A549 (cell line): ENCODE measurements at regions not wholly inside any gene's neighbourhood (a gene's known extent, or its start where the extent isn't known, plus 50 kb on each side); places are given as distances from the start of the nearest gene placed in this dataset.

Experiments
- ATAC-seq, 2 experiments: fragments of 200-7000 bp in 1 of 2; fragments of >200 bp in 1 of 2; cut with Nextera tagmentation in 1 of 2; cut with Tn5 transposase in 1 of 2; 3 replicates each; pipeline versions ENCODE4 v1.8.0 to v1.9.1; 2018 to 2020; ENCODE audit warnings: mild to moderate bottlenecking in 1 of 2, moderate library complexity in 1 of 2
- CTCF ChIA-PET: fragments of 300-600 bp; sonication (Branson Sonifier 250); formaldehyde crosslinking; extraction: SDS; loops from one replicate; lab custom pipeline; 2021; ENCODE audit warnings: antibody characterized with exemption, inconsistent platforms; lab: Yijun Ruan, JAX
- POLR2A ChIA-PET: fragments of 350-600 bp; formaldehyde crosslinking; extraction: SDS; loops from one replicate; lab custom pipeline; 2021; ENCODE audit warnings: antibody characterized with exemption, inconsistent platforms; lab: Yijun Ruan, JAX
- DNase-seq, 2 experiments: peaks; one replicate each; pipeline versions ENCODE4 v3.0.0 to v3.0.0-alpha.2; 2011 to 2016; ENCODE audit warnings: low read depth in 1 of 2, low spot score in 1 of 2
- FAIRE-seq: peaks from 2 replicates; lab custom pipeline; 2011; peaks lifted over from hg19 to GRCh38; lab: Jason Lieb, UNC
- H3K27ac ChIP-seq, 2 experiments: fragments of >200 bp; sonication (Bioruptor Twin); formaldehyde crosslinking; 3 replicates each; pipeline ENCODE4 v1.5.1; 2016 to 2017
- H3K4me1 ChIP-seq: fragments of >200 bp; sonication (Bioruptor Twin); formaldehyde crosslinking; 3 replicates; pipeline ENCODE4 v1.6.1; 2016
- H3K4me2 ChIP-seq: fragments of >200 bp; sonication (Bioruptor Twin); formaldehyde crosslinking; 3 replicates; pipeline ENCODE4 v1.6.1; 2016
- H3K4me3 ChIP-seq: fragments of >200 bp; sonication (Bioruptor Twin); formaldehyde crosslinking; 3 replicates; pipeline ENCODE4 v1.5.1; 2016
- H3K9me3 ChIP-seq: fragments of >200 bp; sonication (Bioruptor Twin); formaldehyde crosslinking; 3 replicates; pipeline ENCODE4 v1.6.1; 2016
- BCL3 ChIP-seq: fragments of >200 bp; sonication (Bioruptor Twin); formaldehyde crosslinking; IDR thresholded peaks from 3 replicates; pipeline ENCODE4 v1.6.1; 2016
- BHLHE40 ChIP-seq: IDR thresholded peaks from 2 replicates; pipeline ENCODE4 v1.6.1; 2012; ENCODE audit warnings: low read depth, low read length, inconsistent platforms
- CHD2 ChIP-seq: fragments of 150-350 bp; IDR thresholded peaks from 2 replicates; pipeline ENCODE4 v1.6.1; 2014; ENCODE audit warnings: low read length; ENCODE audit not compliant: partially characterized antibody
- CTCF ChIP-seq: fragments of >200 bp; sonication (Bioruptor Twin); formaldehyde crosslinking; IDR thresholded peaks from 3 replicates; pipeline ENCODE4 v1.5.1; 2016
- E2F6 ChIP-seq: IDR thresholded peaks from 2 replicates; pipeline ENCODE4 v1.6.1; 2012; ENCODE audit warnings: low read depth, borderline replicate concordance
- EHMT2 ChIP-seq: fragments of 200-600 bp; sonication (generic); IDR thresholded peaks from 2 replicates; pipeline ENCODE4 v1.6.1; 2016; ENCODE audit warnings: antibody characterized with exemption, low read depth, mild to moderate bottlenecking, moderate library complexity
- FOSL2 ChIP-seq, 2 experiments: fragments of 450-650 bp in 1 of 2; fragments of >200 bp in 1 of 2; sonication (Bioruptor Twin) in 1 of 2; formaldehyde crosslinking; IDR thresholded peaks; 2 replicates each; pipeline versions ENCODE4 v1.5.0 to v1.6.1; 2016 to 2020; ENCODE audit warnings: mild to moderate bottlenecking in 1 of 2, moderate library complexity in 1 of 2
- FOXS1 ChIP-seq: fragments of 250-450 bp; sonication (Bioruptor Pico); IDR thresholded peaks from 2 replicates; pipeline ENCODE4 v1.5.0; 2020; ENCODE audit warnings: mild to moderate bottlenecking, moderate library complexity
- HMGXB4 ChIP-seq: fragments of 250-450 bp; sonication (Bioruptor Pico); IDR thresholded peaks from 2 replicates; pipeline ENCODE4 v1.5.0; 2021; ENCODE audit warnings: mild to moderate bottlenecking, moderate library complexity, borderline replicate concordance
- HOXB5 ChIP-seq: fragments of 250-450 bp; sonication (Bioruptor Pico); IDR thresholded peaks from 2 replicates; pipeline ENCODE4 v1.5.0; 2020; ENCODE audit warnings: mild to moderate bottlenecking, moderate library complexity
- JUN ChIP-seq, 2 experiments: fragments of >200 bp; sonication (Bioruptor Twin); formaldehyde crosslinking; IDR thresholded peaks; 2 replicates in 1 of 2; 3 replicates in 1 of 2; pipeline ENCODE4 v1.6.1; 2016 to 2017
- JUNB ChIP-seq: fragments of >200 bp; sonication (Bioruptor Twin); formaldehyde crosslinking; IDR thresholded peaks from 2 replicates; pipeline ENCODE4 v1.6.1; 2016
- MAFK ChIP-seq: fragments of 450-650 bp; IDR thresholded peaks from 2 replicates; pipeline ENCODE4 v1.6.1; 2014; ENCODE audit not compliant: partially characterized antibody
- NFE2L2 ChIP-seq: fragments of 150-350 bp; conservative IDR thresholded peaks from 2 replicates; pipeline ENCODE4 v1.6.1; 2014; ENCODE audit warnings: low read length
- NR3C1 ChIP-seq: fragments of >200 bp; sonication (Bioruptor Twin); formaldehyde crosslinking; IDR thresholded peaks from 3 replicates; pipeline ENCODE4 v1.6.1; 2017
- PHF8 ChIP-seq: fragments of 200-600 bp; sonication (generic); IDR thresholded peaks from 2 replicates; pipeline ENCODE4 v1.6.1; 2016; ENCODE audit warnings: low read depth, mild to moderate bottlenecking, antibody characterized with exemption, moderate library complexity, borderline replicate concordance
- POLR2A ChIP-seq: IDR thresholded peaks from 2 replicates; pipeline ENCODE4 v1.6.1; 2012; ENCODE audit warnings: mild to moderate bottlenecking, low read length
- SREBF2 ChIP-seq: fragments of 450-650 bp; IDR thresholded peaks from 2 replicates; pipeline ENCODE4 v1.6.1; 2014; ENCODE audit warnings: mild to moderate bottlenecking, moderate library complexity
- USF2 ChIP-seq: fragments of 450-650 bp; IDR thresholded peaks from 2 replicates; pipeline ENCODE4 v1.6.1; 2014; ENCODE audit warnings: antibody characterized with exemption
- ZC3H11A ChIP-seq: fragments of 450-650 bp; IDR thresholded peaks from 2 replicates; pipeline ENCODE4 v1.6.1; 2014; ENCODE audit warnings: antibody characterized with exemption, mild to moderate bottlenecking
- ZSCAN20 ChIP-seq: fragments of 250-450 bp; sonication (Bioruptor Pico); IDR thresholded peaks from 2 replicates; pipeline ENCODE4 v1.8.0; 2022; ENCODE audit warnings: mild to moderate bottlenecking, moderate library complexity
- WGBS: methylation state at CpG from one replicate; pipeline ENCODE4 v1.1.6; 2017; ENCODE audit errors: missing lambda C conversion rate; 5-methylcytosine and 5-hydroxymethylcytosine counted together

- POLR2A ChIA-PET: no interaction called here
- ATAC-seq: no peak
- Histone ChIP-seq H3K4me3 (no peak overlapping the region), H3K4me1 (no peaks in the 10 kb centered on the region), H3K4me2 (no peak overlapping the region), H3K9me3 (no peaks in the 10 kb centered on the region)
- CTCF ChIA-PET: no interaction called here
- FAIRE-seq: no peak
- DNase-seq: no peak
- no peak for TF ChIP-seq BCL3
- no peak for TF ChIP-seq ZC3H11A
- no peak for TF ChIP-seq ZSCAN20 (CRISPR knock-in tag)
- TF ChIP-seq USF2: no peak
- no peak for TF ChIP-seq JUNB
- no peak for TF ChIP-seq SREBF2
- no peak for TF ChIP-seq NFE2L2
- TF ChIP-seq HMGXB4: no peak
- no peak for TF ChIP-seq BHLHE40
- TF ChIP-seq NR3C1: no peak
- TF ChIP-seq CTCF: no peak
- TF ChIP-seq PHF8: no peak
- TF ChIP-seq POLR2A: no peak
- no peak for TF ChIP-seq E2F6
- TF ChIP-seq MAFK: no peak
- TF ChIP-seq CHD2: no peak
- TF ChIP-seq HOXB5 (CRISPR knock-in tag): no peak
- no peak for TF ChIP-seq JUN (IDR thresholded peaks at IDR 0.05)
- TF ChIP-seq FOXS1 (CRISPR knock-in tag): no peak
- TF ChIP-seq EHMT2: no peak
- TF ChIP-seq, all 56 proteins: peak for 0
- no peak overlapping the region for H3K27ac ChIP-seq
- WGBS: 27% methylated on average over 2 of the region's 2 CpGs
Observed at GRCh38 chr4:82140422-82140821, 233.4 kb downstream of the HNRNPD start.

GRCh38 chr4:82139287-82139686 is 234.5 kb downstream of the HNRNPD start:
- no peak for ATAC-seq

More at GRCh38 chr4:82139287-82139686, 234.5 kb downstream of the HNRNPD start:
- 31% methylated on average over 3 of the region's 3 CpGs for WGBS
- CTCF ChIA-PET: no interaction called here
- TF ChIP-seq MAFK (peak; percentile 86), FOSL2 (IDR thresholded peaks at IDR 0.05) (no peak), FOSL2 (CRISPR knock-in tag; IDR thresholded peaks at IDR 0.05) (no peak)
- no peak overlapping the region for H3K4me3 ChIP-seq
- FAIRE-seq (no peak), DNase-seq (no peak)
- H3K4me2 ChIP-seq: no peak overlapping the region
- no peaks in the 10 kb centered on the region for H3K4me1 ChIP-seq
- POLR2A ChIA-PET: no interaction called here
- H3K27ac ChIP-seq: no peak overlapping the region
- H3K9me3 ChIP-seq: no peaks in the 10 kb centered on the region
